Activated CD4-positive, alpha-beta memory T cell treated with anti-CD3 and anti-CD28 coated beads for 36 hours (primary cell): ENCODE measurements at regions not wholly inside any gene's neighbourhood (a gene's known extent, or its start where the extent isn't known, plus 50 kb on each side); places are given as distances from the start of the nearest gene placed in this dataset.

Experiments used
- CTCF ChIA-PET: fragments of 350-600 bp; sonication (Branson Sonifier 250); formaldehyde crosslinking; loops from one replicate; lab custom pipeline; 2021; ENCODE audit warnings: antibody characterized with exemption, inconsistent platforms; lab: Charles Lee
- POLR2A ChIA-PET: fragments of 350-600 bp; sonication (Branson Sonifier 250); formaldehyde crosslinking; loops from one replicate; lab custom pipeline; 2021; ENCODE audit warnings: antibody characterized with exemption; lab: Charles Lee
- DNase-seq: peaks from one replicate; pipeline ENCODE4 v3.0.0-alpha.2; 2020
- H3K27ac Mint-ChIP-seq: one replicate; pipeline ENCODE4 v1.8.0; 2021; ENCODE audit warnings: mixed read lengths
- H3K27me3 Mint-ChIP-seq: one replicate; pipeline ENCODE4 v1.8.0; 2021; ENCODE audit warnings: mixed read lengths
- H3K36me3 Mint-ChIP-seq: one replicate; pipeline ENCODE4 v1.8.0; 2021; ENCODE audit warnings: mixed read lengths
- H3K4me1 Mint-ChIP-seq: one replicate; pipeline ENCODE4 v1.8.0; 2021; ENCODE audit warnings: low read depth, mixed read lengths
- H3K4me3 Mint-ChIP-seq: one replicate; pipeline ENCODE4 v1.8.0; 2021; ENCODE audit warnings: mild to moderate bottlenecking, mixed read lengths
- H3K9me3 Mint-ChIP-seq: one replicate; pipeline ENCODE4 v1.8.0; 2021; ENCODE audit warnings: mixed read lengths
- intact Hi-C: fragments of 100-400 bp; cut with micrococcal nuclease; formaldehyde crosslinking; loops from one replicate; pipeline ENCODE4 v1.15.1; 2023

- Mint-ChIP-seq H3K36me3 (no peaks in the 10 kb centered on the region), H3K27me3 (no peaks in the 10 kb centered on the region), H3K4me3 (no peak overlapping the region), H3K27ac (no peak overlapping the region), H3K9me3 (no peaks in the 10 kb centered on the region), H3K4me1 (no peaks in the 10 kb centered on the region)
- intact Hi-C loops = no loop called here
- ChIA-PET POLR2A (no interaction called here), CTCF (no interaction called here)
- DNase-seq = no peak
Measured at GRCh38 chr2:206867006-206867405, 72.3 kb upstream of the CPO start.

GRCh38 chr2:206869824-206870495 is 69.4 kb upstream of the CPO start:
- Mint-ChIP-seq H3K36me3 (no peaks in the 10 kb centered on the region), H3K27ac (no peak overlapping the region), H3K27me3 (no peaks in the 10 kb centered on the region), H3K4me1 (no peaks in the 10 kb centered on the region), H3K9me3 (no peaks in the 10 kb centered on the region), H3K4me3 (no peak overlapping the region)
- ChIA-PET CTCF (no interaction called here), POLR2A (no interaction called here)
- DNase-seq = no peak
- intact Hi-C loops = no loop called here

- peaks cover 3% of the 10 kb centered on the region for H3K27me3 Mint-ChIP-seq
- no peaks in the 10 kb centered on the region for H3K9me3 Mint-ChIP-seq
- H3K36me3 Mint-ChIP-seq = no peaks in the 10 kb centered on the region
- no peak overlapping the region for H3K4me3 Mint-ChIP-seq
- H3K27ac Mint-ChIP-seq = no peak overlapping the region
- CTCF ChIA-PET = no interaction called here
- H3K4me1 Mint-ChIP-seq = no peaks in the 10 kb centered on the region
- intact Hi-C loops = no loop called here
- DNase-seq = no peak
- POLR2A ChIA-PET = no interaction called here
Measured at GRCh38 chr2:206873423-206873822, 65.9 kb upstream of the CPO start.

GRCh38 chr2:206875701-206876100 is 63.6 kb upstream of the CPO start:
- ChIA-PET POLR2A (no interaction called here), CTCF (no interaction called here)
- peaks cover 3% of the 10 kb centered on the region for H3K27me3 Mint-ChIP-seq
- no peak for DNase-seq
- no peaks in the 10 kb centered on the region for H3K36me3 Mint-ChIP-seq
- no peak overlapping the region for H3K4me3 Mint-ChIP-seq
- intact Hi-C loops = no loop called here
- H3K9me3 Mint-ChIP-seq = no peaks in the 10 kb centered on the region
- no peaks in the 10 kb centered on the region for H3K4me1 Mint-ChIP-seq
- no peak overlapping the region for H3K27ac Mint-ChIP-seq

GRCh38 chr2:206876216-206876860 is 63.0 kb upstream of the CPO start:
- intact Hi-C loops = no loop called here
- no peaks in the 10 kb centered on the region for H3K9me3 Mint-ChIP-seq
- no peak overlapping the region for H3K4me3 Mint-ChIP-seq
- no peak for DNase-seq
- H3K27ac Mint-ChIP-seq = no peak overlapping the region
- no peaks in the 10 kb centered on the region for H3K4me1 Mint-ChIP-seq
- H3K27me3 Mint-ChIP-seq = peaks cover 3% of the 10 kb centered on the region
- H3K36me3 Mint-ChIP-seq = no peaks in the 10 kb centered on the region
- POLR2A ChIA-PET = no interaction called here
- CTCF ChIA-PET = no interaction called here

GRCh38 chr2:206881708-206882410 is 57.5 kb upstream of the CPO start:
- H3K4me3 Mint-ChIP-seq = no peak overlapping the region
- no peaks in the 10 kb centered on the region for H3K9me3 Mint-ChIP-seq
- ChIA-PET POLR2A (no interaction called here), CTCF (no interaction called here)
- peaks cover 3% of the 10 kb centered on the region for H3K27me3 Mint-ChIP-seq
- no peak overlapping the region for H3K27ac Mint-ChIP-seq
- no peaks in the 10 kb centered on the region for H3K36me3 Mint-ChIP-seq
- no peak for DNase-seq
- no peaks in the 10 kb centered on the region for H3K4me1 Mint-ChIP-seq
- intact Hi-C loops = no loop called here

- no peak overlapping the region for H3K4me3 Mint-ChIP-seq
- DNase-seq = no peak
- no peaks in the 10 kb centered on the region for H3K4me1 Mint-ChIP-seq
- no peaks in the 10 kb centered on the region for H3K27me3 Mint-ChIP-seq
- POLR2A ChIA-PET = no interaction called here
- H3K9me3 Mint-ChIP-seq = no peaks in the 10 kb centered on the region
- intact Hi-C loops = no loop called here
- no peak overlapping the region for H3K27ac Mint-ChIP-seq
- CTCF ChIA-PET = no interaction called here
- H3K36me3 Mint-ChIP-seq = no peaks in the 10 kb centered on the region
Measured at GRCh38 chr2:206886696-206887095, 52.6 kb upstream of the CPO start.

- Mint-ChIP-seq H3K27me3 (no peaks in the 10 kb centered on the region), H3K4me1 (no peaks in the 10 kb centered on the region), H3K4me3 (no peak overlapping the region), H3K36me3 (no peaks in the 10 kb centered on the region), H3K27ac (no peak overlapping the region), H3K9me3 (no peaks in the 10 kb centered on the region)
- intact Hi-C loops = no loop called here
- POLR2A ChIA-PET = no interaction called here
- no peak for DNase-seq
- CTCF ChIA-PET = no interaction called here
Measured at GRCh38 chr2:206887745-206888144, 51.6 kb upstream of the CPO start.
